CD4-positive, alpha-beta T cell (primary cell): ENCODE measurements at regions not wholly inside any gene's neighbourhood (a gene's known extent, or its start where the extent isn't known, plus 50 kb on each side); places are given as distances from the start of the nearest gene placed in this dataset.

ENCODE experiments used
- ATAC-seq: fragments of 200-7000 bp; cut with Tn5 transposase; one replicate; pipeline ENCODE4 v1.10.0; 2022; ENCODE audit warnings: mild to moderate bottlenecking; ENCODE audit not compliant: poor library complexity
- CTCF ChIA-PET: fragments of 350-600 bp; sonication (Branson Sonifier 250); formaldehyde crosslinking; loops from one replicate; lab custom pipeline; 2021; ENCODE audit warnings: antibody characterized with exemption, inconsistent platforms; lab: Charles Lee
- POLR2A ChIA-PET: fragments of 350-600 bp; sonication (Branson Sonifier 250); formaldehyde crosslinking; loops from one replicate; lab custom pipeline; 2021; ENCODE audit warnings: antibody characterized with exemption, inconsistent platforms; lab: Charles Lee
- DNase-seq, 14 experiments: peaks; one replicate each; pipeline ENCODE4 v3.0.0-alpha.2; 2013 to 2020; ENCODE audit warnings: mixed read lengths in 2 of 14
- H3K27ac ChIP-seq, 2 donors: one replicate each; pipeline versions ENCODE4 v1.5.1 to v1.7.0; 2013; ENCODE audit warnings: low read length in 2 of 2, low read depth in 1 of 2, mild to moderate bottlenecking in 1 of 2
- H3K27me3 ChIP-seq, 2 experiments: 1 replicate in 1 of 2; 2 replicates in 1 of 2; pipeline versions ENCODE4 v1.6.1 to v1.7.0; 2013; ENCODE audit warnings: low read length in 2 of 2, control low read depth in 1 of 2, mild to moderate bottlenecking in 1 of 2, moderate library complexity in 1 of 2; ENCODE audit not compliant: insufficient read depth in 2 of 2, control insufficient read depth in 1 of 2
- H3K36me3 ChIP-seq: one replicate; pipeline ENCODE4 v1.6.1; 2013; ENCODE audit warnings: low read length, control low read depth; ENCODE audit not compliant: insufficient read depth
- H3K4me1 ChIP-seq: one replicate; pipeline ENCODE4 v1.6.1; 2013; ENCODE audit warnings: low read length, control low read depth; ENCODE audit not compliant: insufficient read depth
- H3K4me3 ChIP-seq: one replicate; pipeline ENCODE4 v1.5.1; 2013; ENCODE audit warnings: mild to moderate bottlenecking, low read length, moderate library complexity
- H3K9me3 ChIP-seq, 2 experiments: 1 replicate in 1 of 2; 2 replicates in 1 of 2; pipeline versions ENCODE4 v1.6.1 to v1.7.0; 2013; ENCODE audit warnings: low read length in 2 of 2, mild to moderate bottlenecking in 2 of 2, control low read depth in 1 of 2, moderate library complexity in 1 of 2; ENCODE audit not compliant: control insufficient read depth in 1 of 2, insufficient read depth in 1 of 2
- H3K27ac Mint-ChIP-seq: one replicate; pipeline ENCODE4 v1.8.0; 2020; ENCODE audit warnings: mixed read lengths
- H3K27me3 Mint-ChIP-seq: one replicate; pipeline ENCODE4 v1.8.0; 2021; ENCODE audit warnings: mixed read lengths
- H3K36me3 Mint-ChIP-seq: one replicate; pipeline ENCODE4 v1.8.0; 2021; ENCODE audit warnings: low read depth, mixed read lengths
- H3K4me1 Mint-ChIP-seq: one replicate; pipeline ENCODE4 v1.8.0; 2021; ENCODE audit warnings: low read depth, mixed read lengths
- H3K4me3 Mint-ChIP-seq: one replicate; pipeline ENCODE4 v1.8.0; 2020; ENCODE audit warnings: mild to moderate bottlenecking, mixed read lengths
- H3K9me3 Mint-ChIP-seq: one replicate; pipeline ENCODE4 v1.8.0; 2020; ENCODE audit warnings: mixed read lengths
- intact Hi-C, 2 experiments: fragments of 100-400 bp; cut with DNase I in 1 of 2; cut with micrococcal nuclease in 1 of 2; formaldehyde crosslinking; loops; one replicate each; pipeline versions ENCODE4 v1.15.1 to v1.9.0; 2023 to 2025; cut with DNase I, micrococcal nuclease
- TF ChIP-seq, protein P1 (sequence below): fragments of 200-600 bp; IDR thresholded peaks from one replicate; pipeline ENCODE4 v1.8.0; 2022; ENCODE audit warnings: antibody characterized with exemption, mild to moderate bottlenecking

DNA sequence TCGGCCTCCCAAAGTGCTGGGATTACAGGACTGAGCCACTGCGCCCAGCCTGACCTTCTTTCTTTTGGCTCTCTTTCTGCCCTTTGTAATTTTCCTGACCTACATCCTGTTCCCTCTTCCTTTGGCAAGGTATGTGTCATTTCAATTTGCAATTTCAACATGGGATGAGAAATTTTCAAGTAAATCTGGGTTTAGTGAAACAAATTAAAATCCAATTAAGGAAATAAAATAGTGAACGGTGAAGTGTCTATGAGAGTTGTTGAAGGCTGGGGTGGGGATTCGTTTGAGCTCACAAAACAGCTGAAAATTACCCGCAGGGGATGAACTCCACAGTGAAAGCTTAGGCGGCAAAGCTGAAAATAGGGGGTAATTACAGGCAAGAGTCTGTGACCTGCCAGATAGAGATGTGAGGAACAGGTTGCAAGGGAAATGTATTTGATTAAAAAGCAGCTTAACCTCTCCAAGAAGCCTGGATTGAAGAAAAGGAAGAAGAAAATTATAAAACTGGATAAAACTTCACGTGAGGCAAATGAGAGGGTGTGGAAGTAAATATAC is 277.7 kb downstream of the UTP18 start:
- Mint-ChIP-seq H3K4me3 (no peak overlapping the region), H3K4me1 (peaks cover 15% of the 10 kb centered on the region), H3K27ac (no peak overlapping the region), H3K9me3 (no peaks in the 10 kb centered on the region), H3K36me3 (no peaks in the 10 kb centered on the region), H3K27me3 (no peaks in the 10 kb centered on the region)
- Histone ChIP-seq H3K4me1 (no peaks in the 10 kb centered on the region), H3K9me3 (no peaks in the 10 kb centered on the region), H3K4me3 (no peak overlapping the region), H3K27ac (no peak overlapping the region), H3K36me3 (no peaks in the 10 kb centered on the region), H3K27me3 (no peaks in the 10 kb centered on the region)
- DNase-seq = no peak
- TF ChIP-seq, protein P1, sequence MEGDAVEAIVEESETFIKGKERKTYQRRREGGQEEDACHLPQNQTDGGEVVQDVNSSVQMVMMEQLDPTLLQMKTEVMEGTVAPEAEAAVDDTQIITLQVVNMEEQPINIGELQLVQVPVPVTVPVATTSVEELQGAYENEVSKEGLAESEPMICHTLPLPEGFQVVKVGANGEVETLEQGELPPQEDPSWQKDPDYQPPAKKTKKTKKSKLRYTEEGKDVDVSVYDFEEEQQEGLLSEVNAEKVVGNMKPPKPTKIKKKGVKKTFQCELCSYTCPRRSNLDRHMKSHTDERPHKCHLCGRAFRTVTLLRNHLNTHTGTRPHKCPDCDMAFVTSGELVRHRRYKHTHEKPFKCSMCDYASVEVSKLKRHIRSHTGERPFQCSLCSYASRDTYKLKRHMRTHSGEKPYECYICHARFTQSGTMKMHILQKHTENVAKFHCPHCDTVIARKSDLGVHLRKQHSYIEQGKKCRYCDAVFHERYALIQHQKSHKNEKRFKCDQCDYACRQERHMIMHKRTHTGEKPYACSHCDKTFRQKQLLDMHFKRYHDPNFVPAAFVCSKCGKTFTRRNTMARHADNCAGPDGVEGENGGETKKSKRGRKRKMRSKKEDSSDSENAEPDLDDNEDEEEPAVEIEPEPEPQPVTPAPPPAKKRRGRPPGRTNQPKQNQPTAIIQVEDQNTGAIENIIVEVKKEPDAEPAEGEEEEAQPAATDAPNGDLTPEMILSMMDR = no peak
- intact Hi-C loops = no loop called here
- ChIA-PET POLR2A (no interaction called here), CTCF (interaction anchor here (1.2 kb wide), 1 partner anchor 166 kb away, joined by 3 read pairs; no protein-coding TSS in a partner anchor)
- no peak for ATAC-seq

DNA sequence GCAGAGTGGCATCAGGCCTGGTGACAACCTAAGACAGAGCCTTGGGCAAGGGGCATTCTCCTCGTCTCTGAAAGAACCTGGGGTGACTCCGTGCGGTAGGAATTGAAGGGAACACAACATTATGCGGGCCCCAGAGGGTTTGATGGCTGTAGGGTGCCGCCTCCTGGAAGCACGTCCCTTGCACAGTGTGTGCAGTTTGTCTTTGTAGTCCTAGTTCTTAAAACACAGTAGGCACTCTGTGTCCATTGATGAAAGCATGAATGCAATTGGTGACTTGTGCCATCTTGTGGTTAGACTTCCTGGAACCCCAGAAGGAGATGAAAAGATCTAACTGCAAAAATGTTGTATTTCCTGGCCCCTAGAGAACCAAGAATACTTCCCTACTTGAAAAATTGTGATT is 279.8 kb downstream of the UTP18 start:
- Histone ChIP-seq H3K27me3 (no peaks in the 10 kb centered on the region), H3K9me3 (no peaks in the 10 kb centered on the region), H3K4me1 (no peaks in the 10 kb centered on the region), H3K36me3 (no peaks in the 10 kb centered on the region), H3K27ac (no peak overlapping the region), H3K4me3 (no peak overlapping the region)
- intact Hi-C loops = loop anchor here (1.0 to 10.0 kb wide), 4 partner anchors 168 to 241 kb away; no protein-coding TSS in a partner anchor
- Mint-ChIP-seq H3K36me3 (no peaks in the 10 kb centered on the region), H3K9me3 (no peaks in the 10 kb centered on the region), H3K4me3 (no peak overlapping the region), H3K27me3 (no peaks in the 10 kb centered on the region), H3K4me1 (peaks cover 15% of the 10 kb centered on the region), H3K27ac (peak overlapping the region; percentile 30)
- ChIA-PET POLR2A (no interaction called here), CTCF (interaction anchor here (1.2 to 1.3 kb wide), 2 partner anchors 166 to 168 kb away, joined by 3 read pairs; no protein-coding TSS in a partner anchor)
- peak; percentile 51 for ATAC-seq
- TF ChIP-seq, protein P1 = peak; percentile 51
- DNase-seq = peak in 7 of 14 experiments; percentile 0 to 33 (median 30)

DNA sequence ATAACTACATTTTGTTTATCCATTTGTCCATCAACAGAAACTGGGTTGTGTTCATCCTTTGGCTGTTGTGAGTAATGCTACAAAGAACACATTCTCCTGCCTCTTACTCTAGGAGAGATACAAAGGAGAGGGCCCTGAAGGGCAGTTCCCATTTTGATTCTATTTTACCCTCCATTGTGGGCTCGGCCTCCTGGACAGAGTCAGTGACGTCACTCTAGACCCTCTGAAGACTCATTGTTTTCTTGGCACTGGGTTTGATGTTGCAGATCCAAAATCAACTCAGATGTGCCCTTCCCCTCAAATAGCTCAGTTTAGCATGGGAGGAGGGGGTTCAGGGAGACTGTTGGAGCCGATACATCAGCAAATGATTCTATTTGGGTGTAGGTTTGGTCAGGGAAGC is 280.9 kb downstream of the UTP18 start:
- no peaks in the 10 kb centered on the region for H3K27me3 ChIP-seq
- intact Hi-C loops = loop anchor here in 1 of 2 experiments (5.0 to 10.0 kb wide), 2 partner anchors 169 to 216 kb away; no protein-coding TSS in a partner anchor
- CTCF ChIA-PET = no interaction called here
- H3K4me3 ChIP-seq = no peak overlapping the region
- POLR2A ChIA-PET = no interaction called here
- TF ChIP-seq, protein P1 = no peak
- no peak overlapping the region for H3K4me3 Mint-ChIP-seq
- no peak overlapping the region for H3K27ac Mint-ChIP-seq
- H3K9me3 Mint-ChIP-seq = no peaks in the 10 kb centered on the region
- H3K27me3 Mint-ChIP-seq = no peaks in the 10 kb centered on the region
- peaks cover 15% of the 10 kb centered on the region for H3K4me1 Mint-ChIP-seq
- no peaks in the 10 kb centered on the region for H3K9me3 ChIP-seq
- no peaks in the 10 kb centered on the region for H3K4me1 ChIP-seq
- H3K36me3 Mint-ChIP-seq = no peaks in the 10 kb centered on the region
- ATAC-seq (no peak), DNase-seq (no peak)
- H3K36me3 ChIP-seq = no peaks in the 10 kb centered on the region
- H3K27ac ChIP-seq = no peak overlapping the region
